IMR-90 (cell line): ENCODE measurements at regions not wholly inside any gene's neighbourhood (a gene's known extent, or its start where the extent isn't known, plus 50 kb on each side); places are given as distances from the start of the nearest gene placed in this dataset.
A peak's percentile ranks its signal among the peaks of the same experiment; 100 is the strongest.

Experiments
- ATAC-seq: fragments of 200-7000 bp; cut with Tn5 transposase; 2 replicates; pipeline ENCODE4 v1.9.1; 2020; ENCODE audit warnings: low read depth, mild to moderate bottlenecking, moderate library complexity
- BruUV-seq: library from RNA; stranded (reverse); fragments of 400-500 nt; replicated peaks from 2 replicates; lab custom pipeline; 2021; lab: Mats Ljungman, UMichigan
- CTCF ChIA-PET: fragments of 300-600 bp; formaldehyde crosslinking; extraction: SDS; loops from one replicate; lab custom pipeline; 2021; ENCODE audit warnings: antibody characterized with exemption; lab: Yijun Ruan, JAX
- POLR2A ChIA-PET: fragments of 300-600 bp; sonication (Branson Sonifier 250); formaldehyde crosslinking; loops from one replicate; lab custom pipeline; 2022; ENCODE audit warnings: antibody characterized with exemption; ENCODE audit not compliant: unreplicated experiment; lab: Charles Lee
- DNase-seq: peaks from one replicate; pipeline ENCODE4 v3.0.0; 2013
- H2AFZ ChIP-seq: replicated peaks from 2 replicates; pipeline ENCODE3; 2013; ENCODE audit warnings: low read length, mild to moderate bottlenecking; ENCODE audit not compliant: poor library complexity
- H2AK5ac ChIP-seq: 2 replicates; pipeline ENCODE4 v1.6.1; 2013; ENCODE audit warnings: low read depth, low read length, inconsistent platforms
- H2AK9ac ChIP-seq: replicated peaks from 2 replicates; pipeline ENCODE3; 2013; ENCODE audit warnings: mild to moderate bottlenecking, low read depth, low read length, moderate library complexity; ENCODE audit not compliant: poor library complexity
- H2BK120ac ChIP-seq: 2 replicates; pipeline ENCODE4 v1.6.1; 2013; ENCODE audit warnings: low read depth, low read length, inconsistent platforms
- H2BK15ac ChIP-seq: 3 replicates; pipeline ENCODE4 v1.6.1; 2013; ENCODE audit warnings: low read depth, low read length, inconsistent platforms
- H2BK20ac ChIP-seq: 2 replicates; pipeline ENCODE4 v1.6.1; 2013; ENCODE audit warnings: low read depth, mild to moderate bottlenecking, inconsistent platforms, low read length, moderate library complexity
- H2BK5ac ChIP-seq: 2 replicates; pipeline ENCODE4 v1.6.1; 2013; ENCODE audit warnings: mild to moderate bottlenecking, low read depth, low read length, inconsistent platforms; ENCODE audit not compliant: poor library complexity, severe bottlenecking
- H3K14ac ChIP-seq: replicated peaks from 2 replicates; pipeline ENCODE4 v1.6.1; 2013; ENCODE audit warnings: low read depth, low read length, inconsistent platforms
- H3K18ac ChIP-seq: 2 replicates; pipeline ENCODE4 v1.6.1; 2013; ENCODE audit warnings: low read depth, low read length, control low read depth
- H3K23ac ChIP-seq: 2 replicates; pipeline ENCODE4 v1.6.1; 2013; ENCODE audit warnings: low read depth, low read length, inconsistent platforms
- H3K27ac ChIP-seq: 2 replicates; pipeline ENCODE4 v1.5.1; 2013; ENCODE audit warnings: mild to moderate bottlenecking, control low read depth, low read length; ENCODE audit not compliant: insufficient read depth
- H3K27me3 ChIP-seq: 2 replicates; pipeline ENCODE4 v1.6.1; 2013; ENCODE audit warnings: low read length; ENCODE audit not compliant: control insufficient read depth, insufficient read depth
- H3K36me3 ChIP-seq: 2 replicates; pipeline ENCODE4 v1.6.1; 2013; ENCODE audit warnings: low read length, mixed read lengths; ENCODE audit not compliant: control insufficient read depth, insufficient read depth
- H3K4ac ChIP-seq: 2 replicates; pipeline ENCODE4 v1.6.1; 2013; ENCODE audit warnings: low read depth, low read length, inconsistent platforms
- H3K4me1 ChIP-seq: 2 replicates; pipeline ENCODE4 v1.6.1; 2013; ENCODE audit warnings: low read length, mixed read lengths; ENCODE audit not compliant: control insufficient read depth, insufficient read depth
- H3K4me2 ChIP-seq: 2 replicates; pipeline ENCODE4 v1.6.1; 2013; ENCODE audit warnings: low read depth, mild to moderate bottlenecking, control low read depth, low read length, moderate library complexity
- H3K4me3 ChIP-seq: 2 replicates; pipeline ENCODE4 v1.5.1; 2013; ENCODE audit warnings: low read depth, mild to moderate bottlenecking, control low read depth, low read length, moderate library complexity; ENCODE audit not compliant: insufficient read depth
- H3K56ac ChIP-seq: 2 replicates; pipeline ENCODE4 v1.6.1; 2013; ENCODE audit warnings: low read length, inconsistent platforms; ENCODE audit not compliant: insufficient read depth; ENCODE audit errors: extremely low read depth
- H3K79me1 ChIP-seq, 2 experiments: 2 replicates each; pipeline ENCODE4 v1.6.1; 2013; ENCODE audit warnings: low read length in 2 of 2, inconsistent platforms in 1 of 2, low read depth in 1 of 2
- H3K9ac ChIP-seq: 2 replicates; pipeline ENCODE4 v1.6.1; 2013; ENCODE audit warnings: low read depth, low read length, control low read depth
- H3K9me1 ChIP-seq: 2 replicates; pipeline ENCODE4 v1.6.1; 2013; ENCODE audit warnings: low read length, inconsistent platforms; ENCODE audit not compliant: insufficient read depth
- H3K9me3 ChIP-seq: 2 replicates; pipeline ENCODE4 v1.6.1; 2013; ENCODE audit warnings: low read length; ENCODE audit not compliant: control insufficient read depth, insufficient read depth
- H4K20me1 ChIP-seq: 2 replicates; pipeline ENCODE4 v1.6.1; 2013; ENCODE audit warnings: low read length, inconsistent platforms; ENCODE audit not compliant: insufficient read depth
- H4K5ac ChIP-seq: 2 replicates; pipeline ENCODE4 v1.6.1; 2013; ENCODE audit warnings: mild to moderate bottlenecking, low read depth, low read length, control low read depth
- H4K8ac ChIP-seq, 2 experiments: 2 replicates each; pipeline ENCODE4 v1.6.1; 2013; ENCODE audit warnings: low read depth in 2 of 2, low read length in 2 of 2, control low read depth in 1 of 2, inconsistent platforms in 1 of 2
- H4K91ac ChIP-seq: 2 replicates; pipeline ENCODE4 v1.6.1; 2013; ENCODE audit warnings: low read depth, low read length, inconsistent platforms; ENCODE audit not compliant: insufficient read depth
- MAFK ChIP-seq: IDR thresholded peaks from 2 replicates; pipeline ENCODE4 v1.6.1; 2012; ENCODE audit warnings: low read depth, low read length, improper control_type of control experiment
- POLR2A ChIP-seq: IDR thresholded peaks from 2 replicates; pipeline ENCODE4 v1.6.1; 2012; ENCODE audit warnings: mild to moderate bottlenecking, low read depth, low read length
- WGBS, 2 experiments: methylation state at CpG; one replicate each; pipeline versions ENCODE4 v1.1.5 to v1.1.7; 2013; ENCODE audit warnings: missing lambda C conversion rate in 2 of 2; ENCODE audit not compliant: insufficient read length in 1 of 2; ENCODE audit errors: extremely low coverage in 2 of 2; 5-methylcytosine and 5-hydroxymethylcytosine counted together
- dilution Hi-C: fragments of 300-500 bp; cut with HindIII; formaldehyde crosslinking; loops from one replicate; pipeline ENCODE4 v1.14.3; 2018; ENCODE audit warnings: low sequenced_read_pairs; ENCODE audit not compliant: unreplicated experiment
- in situ Hi-C: fragments of 300-500 bp; cut with MboI; formaldehyde crosslinking; loops from 3 replicates; pipeline ENCODE4 v1.14.3; 2019; ENCODE audit warnings: low sequenced_read_pairs, inconsistent platforms, mixed read lengths
- intact Hi-C: fragments of 100-400 bp; cut with micrococcal nuclease; formaldehyde crosslinking; loops from 2 replicates; pipeline ENCODE4 v1.10.0; 2022

DNA sequence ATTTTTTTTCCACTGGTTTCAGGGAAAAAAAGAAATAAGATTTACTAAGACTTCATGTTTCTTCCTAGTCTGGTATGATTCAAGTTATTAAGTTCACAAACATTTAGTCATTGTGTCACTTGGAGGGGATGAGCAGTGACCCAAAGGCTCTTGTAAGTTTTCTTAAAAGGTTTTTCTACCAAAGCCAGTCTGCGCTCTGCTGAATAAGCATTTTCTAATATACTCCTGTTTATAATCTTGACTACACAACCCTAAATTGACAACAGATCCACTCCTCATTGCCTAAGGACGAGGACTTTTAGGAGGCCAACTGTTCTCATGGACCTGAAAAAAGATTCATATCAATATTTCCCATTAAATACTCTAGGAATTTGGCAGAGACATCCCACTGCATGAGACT lies 161.1 kb upstream of the TLL1 start:
- intact Hi-C loops: no loop called here

More for the DNA sequence above, 161.1 kb upstream of the TLL1 start:
- Histone ChIP-seq H4K91ac (no peak overlapping the region), H3K36me3 (no peaks in the 10 kb centered on the region), H4K20me1 (no peaks in the 10 kb centered on the region), H2BK5ac (no peak overlapping the region), H2BK20ac (no peak overlapping the region), H2AFZ (no peak overlapping the region), H3K27me3 (no peaks in the 10 kb centered on the region), H3K14ac (no peak overlapping the region), H2AK9ac (no peak overlapping the region), H3K56ac (no peak overlapping the region), H3K4ac (no peak overlapping the region), H2AK5ac (no peak overlapping the region), H3K4me3 (no peak overlapping the region), H3K18ac (no peak overlapping the region), H3K4me1 (no peaks in the 10 kb centered on the region), H4K5ac (no peak overlapping the region), H2BK120ac (no peak overlapping the region), H3K79me1 (no peaks in the 10 kb centered on the region), H3K23ac (no peak overlapping the region), H3K27ac (no peak overlapping the region), H2BK15ac (no peak overlapping the region), H3K9me3 (peaks cover 8% of the 10 kb centered on the region), H3K9ac (no peak overlapping the region), H4K8ac (no peak overlapping the region), H3K4me2 (no peak overlapping the region), H3K9me1 (no peaks in the 10 kb centered on the region)
- TF ChIP-seq MAFK (peak; percentile 14; the same call in 1 of the 2 replicates), POLR2A (no peak)
- BruUV-seq: no TSS peak
- DNase-seq (no peak), ATAC-seq (no peak)
- ChIA-PET CTCF (no interaction called here), POLR2A (no interaction called here)
- in situ Hi-C loops (no loop called here), dilution Hi-C loops (no loop called here)
- no CpG with 5 or more reads among the region's 2 CpGs for WGBS, 2 experiments
